ENCODE measurements at regions not wholly inside any gene's neighbourhood (a gene's known extent, or its start where the extent isn't known, plus 50 kb on each side); places are given as distances from the start of the nearest gene placed in this dataset.

DNA sequence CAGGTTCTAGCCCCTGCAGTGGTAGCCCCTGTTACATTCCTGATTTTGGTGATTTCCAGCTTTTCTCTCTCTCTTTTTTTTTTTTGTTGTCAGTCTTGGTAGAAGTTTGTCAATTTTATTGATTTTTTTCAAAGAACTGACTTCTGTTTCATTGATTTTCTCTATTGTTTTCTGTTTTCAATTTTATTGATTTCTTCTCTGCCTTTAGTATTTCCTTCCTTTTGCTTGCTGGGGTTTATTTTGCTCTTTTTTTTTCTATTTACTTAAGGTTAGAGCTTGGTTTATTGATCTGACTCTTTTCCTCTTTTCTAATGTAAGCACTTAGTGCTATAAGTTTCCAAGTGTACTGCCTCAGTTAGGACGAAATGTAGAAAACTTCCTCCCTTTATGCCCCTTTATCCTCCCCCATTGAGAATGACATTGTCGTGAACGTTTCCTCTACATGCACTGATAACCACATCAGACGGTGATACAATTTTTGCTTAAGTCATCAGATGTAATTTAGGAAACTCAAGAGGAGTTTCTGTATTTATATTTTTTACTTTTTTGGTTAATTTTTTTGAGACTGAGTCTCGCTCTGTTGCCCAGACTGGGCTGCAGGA is 81.1 kb upstream of the HS6ST1 start:
- no peak overlapping the region for H3K4me3 ChIP-seq (ENCODE audit: low read depth, low read length)

DNA sequence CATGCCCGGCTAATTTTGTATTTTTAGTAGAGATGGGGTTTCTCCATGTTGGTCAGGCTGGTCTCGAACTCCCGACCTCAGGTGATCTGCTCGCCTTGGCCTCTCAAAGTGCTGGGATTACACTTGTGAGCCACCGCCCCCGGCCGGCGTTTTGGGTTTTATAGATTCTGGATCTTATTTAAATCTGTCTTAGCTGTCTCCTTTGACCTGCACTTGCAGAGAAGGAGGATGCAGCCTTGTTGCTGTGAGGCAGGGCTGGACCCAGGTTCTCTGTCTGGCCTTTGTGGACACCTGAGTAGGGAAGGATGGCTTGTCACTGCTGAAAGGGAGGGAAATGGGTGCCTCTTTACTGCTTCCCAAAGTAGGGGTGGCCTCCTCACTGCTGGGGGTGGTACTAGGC is 83.0 kb upstream of the HS6ST1 start:
- H3K4me3 ChIP-seq (ENCODE audit: low read depth, low read length) = no peak overlapping the region

DNA sequence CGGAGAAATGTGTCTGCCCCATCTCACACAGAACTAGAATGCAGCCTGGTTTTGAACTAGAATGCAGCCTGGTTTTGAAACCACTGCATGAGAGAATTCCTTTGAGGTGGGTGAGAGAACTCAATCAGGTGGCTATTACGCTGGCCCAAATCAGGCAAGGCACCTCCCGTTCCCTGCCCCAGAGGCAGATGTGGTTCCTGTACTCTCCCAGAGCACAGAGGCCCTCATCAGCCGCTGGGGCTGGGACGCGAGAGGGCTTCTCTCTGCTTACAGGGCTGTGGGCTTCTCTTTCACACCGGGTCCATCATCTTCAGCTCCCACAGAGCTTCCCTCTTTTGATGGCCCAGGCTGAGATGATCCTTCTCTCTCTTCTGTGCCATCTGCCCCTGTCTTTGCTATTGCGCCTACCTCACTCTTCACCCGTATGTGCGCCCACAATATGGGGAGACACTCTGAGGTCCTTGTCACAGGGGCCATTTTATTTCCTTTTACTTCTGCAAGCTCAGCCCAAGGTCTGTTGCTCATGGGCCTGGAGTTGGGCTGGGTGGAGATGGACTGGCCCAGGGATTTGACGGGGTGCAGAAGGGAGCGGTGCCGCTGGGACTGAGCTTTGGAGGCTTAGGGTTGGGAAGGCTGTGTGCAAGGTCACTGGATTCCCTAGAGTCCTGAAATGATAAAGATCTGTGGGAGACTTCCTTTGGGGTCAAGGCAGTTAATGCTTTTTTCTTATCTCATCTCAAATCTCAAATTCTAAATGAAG is 84.4 kb upstream of the HS6ST1 start:
- no peak overlapping the region for H3K4me3 ChIP-seq (ENCODE audit: low read depth, low read length)

DNA sequence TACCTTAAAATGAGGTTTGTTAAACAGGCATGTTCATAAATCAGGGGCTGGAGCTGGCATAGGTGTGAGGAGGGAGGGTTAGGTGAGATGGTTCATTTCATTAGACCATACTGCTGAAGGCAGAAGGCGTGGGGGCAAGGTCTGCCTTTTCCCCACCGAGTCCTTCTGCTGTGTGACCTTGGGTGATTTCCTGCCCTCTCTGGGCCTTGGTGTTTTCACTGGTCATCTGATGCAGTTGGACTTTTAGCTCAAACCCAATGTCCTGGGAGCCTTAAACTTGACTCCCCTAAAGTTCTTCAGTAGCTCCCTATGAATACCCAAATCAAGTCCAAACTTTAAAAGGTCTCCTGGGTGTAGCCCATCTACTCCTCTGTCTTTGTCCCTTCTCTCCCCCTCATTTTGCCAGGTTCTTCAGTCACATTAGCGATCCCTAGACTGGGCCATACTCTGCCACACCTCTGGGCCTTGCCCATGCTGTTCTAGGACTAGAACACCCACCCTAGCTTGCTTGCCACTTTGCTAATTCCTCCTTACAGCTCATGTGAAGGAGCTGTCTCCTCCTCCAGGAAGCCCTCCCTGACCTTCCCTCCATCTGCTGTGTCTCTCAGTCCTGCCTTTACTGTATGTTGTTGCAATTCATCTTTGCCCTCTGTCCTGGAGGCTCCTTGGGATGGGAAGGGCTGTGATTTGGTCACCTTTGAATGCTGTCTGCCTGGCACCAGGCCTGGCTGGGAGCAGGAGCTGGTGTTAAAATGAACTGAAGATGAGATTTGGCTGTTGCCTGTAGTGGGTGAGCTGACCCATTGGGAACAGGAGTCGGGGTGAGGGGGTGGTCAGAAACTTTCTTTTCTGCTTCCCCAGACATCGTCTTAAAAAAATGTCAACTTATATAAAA is 85.4 kb upstream of the HS6ST1 start:
- no peak overlapping the region for H3K4me3 ChIP-seq (ENCODE audit: low read depth, low read length)

DNA sequence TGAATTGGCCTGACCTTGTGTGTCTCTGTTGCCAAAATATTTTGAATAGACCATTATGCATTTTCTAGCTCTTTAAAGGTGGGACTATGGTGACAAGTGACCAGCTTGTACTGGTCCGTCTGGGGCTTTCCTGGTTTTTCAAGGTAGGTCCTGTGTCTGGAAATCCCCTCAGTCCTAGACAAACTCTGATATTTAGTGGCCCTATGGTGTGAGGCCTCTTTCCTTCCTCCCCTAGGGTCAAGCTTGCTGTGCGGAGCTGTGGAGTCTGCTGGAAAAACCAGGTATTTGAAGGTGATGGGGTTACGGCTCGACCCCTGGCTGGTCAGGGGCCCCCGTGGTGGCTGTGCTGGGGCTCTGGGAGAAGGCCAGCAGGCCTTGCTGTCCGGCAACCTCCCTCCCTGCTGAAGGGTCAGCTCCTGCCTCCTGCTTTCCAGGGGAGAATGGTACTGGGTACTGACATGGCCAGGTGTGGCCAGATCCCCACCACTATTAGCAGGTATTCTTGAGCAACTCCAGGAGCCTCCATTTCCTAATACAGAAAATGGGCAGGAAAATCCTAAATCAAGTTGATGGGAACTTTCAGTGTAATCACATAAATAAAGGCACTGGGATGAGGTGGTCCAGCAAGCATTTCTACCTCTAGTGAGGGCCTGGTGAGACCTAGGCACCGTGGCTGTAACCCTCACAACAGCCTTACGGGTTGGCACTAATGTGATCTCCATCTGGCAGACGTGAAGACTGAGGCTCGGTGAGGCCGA is 86.2 kb upstream of the HS6ST1 start:
- H3K4me3 ChIP-seq (ENCODE audit: low read depth, low read length) = no peak overlapping the region

DNA sequence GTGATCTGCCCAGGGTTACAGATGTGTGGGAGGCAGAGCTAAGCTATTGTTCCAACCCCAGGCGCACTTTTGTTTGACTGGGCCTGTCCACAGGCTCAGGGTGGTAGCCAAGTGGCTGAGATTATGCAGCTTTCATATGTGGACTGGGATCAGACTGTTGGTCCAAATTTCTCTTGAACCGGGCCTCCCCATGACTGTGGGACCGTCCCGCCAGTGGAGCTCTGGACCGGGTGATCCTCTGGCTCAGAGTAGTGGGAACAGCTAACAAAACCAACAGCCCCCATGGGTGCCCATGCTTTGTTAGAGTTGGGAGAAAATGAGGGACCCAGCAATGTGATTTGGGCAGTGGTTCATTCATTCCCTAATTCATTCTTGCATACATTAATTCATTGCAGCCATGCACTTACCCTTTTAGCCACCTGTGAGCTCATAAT is 86.8 kb upstream of the HS6ST1 start:
- no peak overlapping the region for H3K4me3 ChIP-seq (ENCODE audit: low read depth, low read length)

DNA sequence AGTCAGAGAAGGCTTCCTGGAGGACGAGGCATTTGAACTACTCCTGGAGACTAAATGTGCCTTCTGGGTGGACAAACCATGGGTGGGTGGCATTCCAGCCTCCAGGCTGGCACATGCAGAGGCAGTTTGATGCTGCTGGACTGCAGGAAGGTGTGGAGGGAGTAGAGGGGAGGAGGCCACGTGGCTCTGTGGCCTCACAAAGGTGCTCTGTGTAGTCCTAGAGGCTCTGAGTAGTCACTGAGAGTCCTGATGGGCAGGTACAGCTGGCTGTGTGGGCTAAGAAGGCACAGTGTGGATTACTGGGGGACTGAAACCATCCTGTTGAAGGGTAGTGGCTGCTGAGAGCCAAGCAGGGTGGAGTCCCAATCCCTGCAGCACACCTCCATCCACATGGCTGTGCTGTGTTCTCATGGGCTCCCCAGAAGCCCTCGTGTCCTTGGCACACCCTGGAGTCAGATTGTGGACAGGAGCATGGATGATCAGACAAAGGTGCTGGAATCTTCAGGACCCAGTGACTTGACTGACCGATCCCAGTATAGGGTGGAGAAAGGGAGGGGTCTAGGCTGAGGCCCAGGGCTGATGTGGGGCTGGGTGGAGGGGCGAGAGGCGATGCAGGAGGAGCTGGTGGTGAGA is 87.4 kb upstream of the HS6ST1 start:
- H3K4me3 ChIP-seq (ENCODE audit: low read depth, low read length) = no peak overlapping the region

DNA sequence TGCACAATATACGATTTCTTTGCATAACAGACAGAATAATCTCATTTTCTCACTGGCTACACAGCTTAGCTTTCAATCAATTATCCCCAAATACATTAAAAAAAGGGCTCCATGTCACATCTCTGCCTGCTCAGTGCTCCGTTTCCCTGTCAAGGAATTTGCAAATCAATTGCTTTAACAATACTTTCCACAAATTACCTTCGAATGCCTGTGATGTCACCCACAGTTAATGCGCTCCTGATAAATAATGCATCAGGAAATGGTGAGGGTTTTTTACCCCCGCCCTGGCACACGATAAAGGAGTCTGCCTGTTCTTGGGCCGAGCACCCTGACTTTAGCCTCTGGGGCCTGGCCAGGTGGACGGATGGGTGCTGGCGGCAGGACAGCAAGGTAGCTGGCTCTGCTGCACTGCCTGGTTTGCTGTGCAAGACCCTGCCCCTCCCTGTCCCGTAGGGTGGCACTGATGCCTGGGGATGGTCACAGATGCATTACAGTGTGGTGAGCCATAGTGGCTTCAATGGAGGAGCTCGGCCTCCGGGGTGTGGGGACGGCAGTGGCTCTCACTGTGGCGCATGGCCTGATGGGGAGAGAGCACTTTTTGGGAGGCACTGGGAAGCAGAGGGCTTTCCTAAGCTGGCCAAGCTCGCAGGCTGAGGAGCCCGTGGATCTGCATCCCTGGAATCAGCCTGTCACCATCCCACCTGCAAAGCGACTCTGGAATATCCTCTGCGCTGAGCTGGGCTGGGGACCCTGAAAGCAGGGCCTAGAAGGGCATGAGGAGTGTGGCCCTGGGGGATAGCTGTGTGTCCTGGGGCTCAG is 88.3 kb upstream of the HS6ST1 start:
- no peak overlapping the region for H3K4me3 ChIP-seq (ENCODE audit: low read depth, low read length)

DNA sequence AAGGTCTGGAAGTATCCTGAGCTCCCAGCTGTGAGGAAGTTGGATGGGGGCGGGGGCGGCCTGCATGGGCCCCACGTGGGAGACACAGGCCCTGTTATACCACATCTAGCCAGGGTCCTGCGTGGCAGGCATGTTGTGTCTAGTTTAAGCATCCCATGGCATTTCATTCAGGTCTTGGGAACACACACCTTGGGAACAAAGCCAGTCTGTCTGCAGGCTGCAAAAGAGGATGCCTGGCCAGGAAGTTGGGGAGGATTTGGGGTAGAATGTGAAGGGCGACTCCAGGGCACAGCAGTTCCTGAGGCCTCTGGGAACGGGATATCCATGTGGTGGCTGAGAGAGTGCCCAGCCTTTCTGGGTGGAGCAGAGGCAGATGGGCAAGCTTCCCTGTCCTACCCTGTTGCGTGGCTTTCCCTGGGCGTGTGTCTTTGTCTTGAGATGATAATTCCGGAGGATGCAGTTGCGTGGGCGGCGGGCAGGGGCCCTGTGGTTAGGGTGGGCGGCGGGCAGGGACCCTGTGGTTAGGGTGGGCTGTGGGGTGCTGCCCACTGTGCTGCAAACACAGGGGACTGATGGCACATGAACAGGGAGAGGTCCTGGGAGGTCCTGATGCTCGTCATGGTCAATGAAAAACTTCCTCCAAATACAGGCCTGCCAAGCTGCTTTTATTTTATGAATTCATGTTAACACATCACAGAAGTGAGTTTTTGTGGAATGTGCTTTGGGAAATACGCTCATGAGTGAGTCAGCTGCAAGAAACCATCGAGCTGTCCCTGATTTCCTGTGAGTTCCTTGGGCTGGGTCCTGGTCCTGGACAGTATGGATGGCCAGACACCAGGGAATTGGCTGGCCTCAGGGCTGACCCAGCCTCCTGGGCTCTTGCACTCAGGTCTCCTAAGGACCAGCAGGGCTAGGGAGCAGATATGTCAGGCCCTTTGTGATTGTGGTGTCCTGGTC is 90.0 kb upstream of the HS6ST1 start:
- H3K4me3 ChIP-seq (ENCODE audit: low read depth, low read length) = no peak overlapping the region

DNA sequence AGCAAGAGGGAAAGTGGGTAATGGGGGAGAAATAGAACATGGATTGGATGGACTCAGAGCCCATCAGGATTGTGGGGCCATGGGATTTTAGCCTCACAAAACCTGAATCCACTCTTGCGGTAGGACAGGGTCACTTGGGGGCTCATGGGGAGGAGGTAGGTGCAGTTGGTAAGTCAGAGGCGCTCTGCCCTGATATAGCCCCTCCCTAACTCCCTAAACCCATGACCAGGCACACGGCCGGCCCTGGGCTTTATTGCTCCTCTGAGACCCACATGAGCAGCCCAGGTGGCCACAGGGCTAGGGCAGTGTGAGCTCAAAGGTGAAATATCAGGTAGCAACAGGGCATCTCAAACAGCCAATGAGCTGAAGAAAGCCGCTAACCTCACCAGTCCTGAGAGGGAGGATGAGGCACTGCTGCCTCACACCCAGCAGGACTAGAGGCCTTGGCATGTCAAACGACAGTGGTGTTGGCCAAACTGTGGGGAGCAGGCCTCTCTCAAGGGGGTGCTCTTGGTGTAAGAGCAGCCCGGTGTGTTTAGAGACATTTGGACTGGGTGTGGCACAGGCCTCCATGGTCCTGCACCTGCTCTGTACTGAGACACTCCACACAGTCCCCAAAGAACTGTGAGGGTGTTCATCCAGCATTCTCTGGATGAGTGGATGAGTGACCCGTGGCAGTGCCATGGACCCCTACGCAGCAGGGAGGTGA is 90.8 kb upstream of the HS6ST1 start:
- H3K4me3 ChIP-seq (ENCODE audit: low read depth, low read length) = no peak overlapping the region

DNA sequence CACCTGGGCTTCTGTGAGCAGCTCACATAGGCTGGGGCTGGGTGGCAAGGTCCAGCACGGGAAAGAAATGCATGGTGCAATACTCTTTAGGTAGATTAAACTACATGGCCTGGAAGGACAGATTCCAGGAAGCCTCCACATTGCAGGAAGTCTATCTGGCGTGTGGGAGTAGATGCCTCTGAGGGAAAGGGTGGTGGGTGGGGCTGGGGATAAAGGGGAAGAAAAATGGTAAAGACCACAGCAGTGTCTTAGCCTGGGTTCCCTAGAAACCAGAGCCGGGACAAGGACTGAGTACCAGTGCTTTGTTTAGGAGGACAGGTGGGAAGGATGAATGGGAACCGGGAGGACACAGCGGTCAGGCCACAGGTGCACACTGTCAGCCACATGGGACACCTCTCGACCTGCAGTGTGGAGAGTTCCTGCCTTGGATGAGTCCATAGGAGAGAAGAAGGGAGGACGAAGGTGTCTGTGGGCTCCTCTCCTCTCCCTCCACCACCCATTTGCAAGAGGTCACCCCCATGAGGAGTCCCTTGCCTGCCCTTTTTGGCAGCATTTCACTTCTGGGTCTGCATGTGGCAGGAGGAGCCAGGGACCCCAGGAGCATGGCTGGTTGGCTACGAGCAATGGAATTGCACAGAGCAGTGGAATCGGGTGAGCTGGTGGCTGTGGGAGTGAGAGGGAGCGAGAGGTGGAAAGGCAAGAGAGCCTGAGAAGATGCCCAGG is 91.5 kb upstream of the HS6ST1 start:
- no peak overlapping the region for H3K4me3 ChIP-seq (ENCODE audit: low read depth, low read length)

DNA sequence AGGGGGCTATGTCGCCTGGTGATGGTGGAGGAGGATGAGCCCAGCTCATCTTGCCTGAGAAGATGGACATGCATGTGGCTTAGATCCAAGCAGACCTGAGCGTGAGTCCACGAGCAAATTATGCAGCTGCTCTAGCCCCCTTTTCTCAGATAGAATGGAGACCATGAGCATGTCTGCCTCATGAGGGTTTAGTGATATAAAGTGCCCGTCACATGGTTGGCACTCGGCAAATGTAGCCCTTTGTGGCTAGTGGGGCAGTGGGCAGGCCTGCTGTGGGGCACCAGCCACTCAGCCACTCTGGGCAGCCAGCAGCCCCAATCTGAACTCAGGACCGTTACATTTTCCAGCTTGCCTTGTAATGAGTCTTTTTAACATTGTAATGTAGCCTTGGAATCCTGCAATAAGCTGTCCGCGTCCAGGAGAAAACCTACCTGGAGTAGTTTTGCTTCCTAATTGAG is 92.1 kb upstream of the HS6ST1 start:
- H3K4me3 ChIP-seq (ENCODE audit: low read depth, low read length) = no peak overlapping the region

DNA sequence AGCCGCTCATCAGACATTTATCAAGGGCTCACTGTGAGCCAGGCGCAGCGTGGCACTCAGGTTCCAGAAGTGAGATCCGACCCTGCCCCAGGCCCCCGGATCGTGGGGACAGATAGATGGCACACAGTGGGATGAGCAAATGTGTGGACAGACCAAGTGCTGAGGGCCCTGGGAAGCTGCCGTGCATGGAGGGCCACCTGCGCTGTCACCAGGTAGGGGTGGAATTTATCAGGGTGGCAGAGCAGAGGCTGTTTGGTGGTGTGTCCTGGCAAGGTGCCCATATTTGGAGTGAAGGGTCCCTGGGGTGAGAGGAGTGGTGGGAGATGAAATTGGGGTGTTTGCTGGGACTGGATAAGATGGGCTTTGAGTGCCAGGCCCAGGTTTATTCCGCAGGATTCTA is 92.8 kb upstream of the HS6ST1 start:
- no peak overlapping the region for H3K4me3 ChIP-seq (ENCODE audit: low read depth, low read length)

DNA sequence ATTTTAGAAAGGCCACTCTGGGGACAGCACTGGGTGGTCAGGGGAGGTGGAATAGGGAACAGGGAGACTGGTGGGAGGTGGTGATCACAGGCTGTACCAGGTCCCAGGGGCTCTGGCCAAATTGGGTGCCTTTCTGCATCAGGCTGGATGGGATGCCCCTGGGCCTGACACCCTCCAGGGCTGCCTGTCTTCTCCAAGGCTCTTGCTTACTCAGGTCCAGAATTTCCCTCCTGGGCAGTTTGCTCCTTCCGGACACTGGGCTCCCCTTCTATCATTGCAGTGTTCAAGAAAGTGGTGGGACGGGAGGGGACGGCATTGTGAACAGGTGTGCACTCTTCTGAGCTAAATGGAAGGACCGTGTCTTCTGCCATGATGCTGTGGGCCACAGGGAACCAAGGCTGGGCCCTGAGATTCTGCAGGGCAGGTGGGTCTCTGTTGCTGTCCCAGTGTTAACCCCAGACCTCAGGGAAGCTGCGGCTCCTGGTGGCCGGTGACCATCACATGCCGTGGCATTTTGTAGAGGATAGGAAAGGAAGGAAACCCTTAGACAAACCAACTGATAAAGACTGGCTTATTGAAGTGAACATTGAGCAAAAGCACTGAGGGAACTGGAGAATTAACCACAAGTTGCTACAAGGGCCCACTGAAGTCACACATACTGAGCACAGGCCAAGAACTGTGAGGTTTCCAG is 93.7 kb upstream of the HS6ST1 start:
- no peak overlapping the region for H3K4me3 ChIP-seq (ENCODE audit: low read depth, low read length)

DNA sequence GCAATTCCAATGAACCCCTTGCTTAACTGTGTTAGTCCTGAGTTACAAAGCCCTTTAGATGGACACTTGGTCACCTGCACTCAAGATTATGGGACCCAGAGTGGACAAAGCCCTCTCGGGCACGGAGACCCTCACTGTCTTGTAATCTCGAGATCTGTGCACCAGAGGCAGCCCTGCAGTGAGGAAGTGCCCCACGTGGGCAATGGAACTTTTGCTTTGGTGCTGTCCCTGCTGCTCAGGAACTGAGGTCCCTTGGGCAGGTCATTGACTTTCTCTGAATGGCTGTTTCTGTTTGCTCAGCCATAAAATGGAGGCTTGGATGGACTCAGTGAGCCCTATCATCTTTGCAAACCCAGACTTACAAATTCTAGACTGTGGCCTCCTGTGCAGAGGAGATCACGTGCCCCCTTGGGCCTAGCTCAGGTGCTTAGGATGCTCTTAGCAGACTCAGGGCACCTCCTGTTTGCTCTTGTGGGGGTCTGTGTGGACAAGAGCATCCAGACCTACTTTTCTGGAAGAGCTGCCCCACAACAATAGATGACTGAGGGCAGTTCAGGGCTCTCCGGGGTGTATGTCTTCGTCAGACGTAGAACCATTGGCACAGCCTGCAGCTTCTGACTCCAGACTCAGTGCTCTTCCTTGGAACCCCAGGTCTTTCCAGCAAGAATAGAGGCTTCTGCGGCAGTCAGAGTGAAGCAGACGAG is 94.5 kb upstream of the HS6ST1 start:
- no peak overlapping the region for H3K4me3 ChIP-seq (ENCODE audit: low read depth, low read length)

DNA sequence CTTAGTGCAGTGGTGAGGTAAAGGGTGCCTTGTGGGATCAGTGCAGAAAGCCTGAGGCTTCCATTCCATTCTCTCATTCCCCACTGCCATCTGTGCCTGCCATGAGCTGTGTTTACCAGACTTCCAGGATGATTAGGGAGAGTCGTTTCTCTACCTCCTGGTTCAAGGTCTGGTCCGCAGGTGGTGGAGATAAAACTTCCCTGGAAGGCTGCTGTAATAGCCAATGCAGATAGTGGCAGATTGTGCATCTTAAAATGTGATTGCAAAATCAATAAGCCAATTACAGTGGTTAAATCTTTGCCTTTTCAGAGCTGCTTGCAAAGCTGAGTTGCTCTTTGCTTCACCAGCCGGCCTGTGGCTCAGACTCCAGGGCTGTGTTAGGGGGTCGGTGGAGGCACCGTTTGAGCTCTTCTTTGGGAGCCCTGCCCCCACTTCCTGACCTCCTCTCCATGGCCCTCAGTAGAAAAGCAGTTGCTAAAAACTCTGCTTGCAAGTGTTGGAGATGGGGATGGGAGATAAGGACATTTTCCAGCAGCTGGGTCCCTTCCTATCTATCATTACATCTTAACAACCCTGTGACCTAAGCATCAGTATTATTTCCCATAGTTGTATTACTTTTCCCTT is 95.2 kb upstream of the HS6ST1 start:
- H3K4me3 ChIP-seq (ENCODE audit: low read depth, low read length) = no peak overlapping the region

Data from iPS-11a (cell line).